Prostate gland (tissue), 2 donors: ENCODE measurements at regions not wholly inside any gene's neighbourhood (a gene's known extent, or its start where the extent isn't known, plus 50 kb on each side); places are given as distances from the start of the nearest gene placed in this dataset.

Experiments
- CTCF ChIP-seq, 4 experiments: fragments of 200-600 bp in 2 of 4; fragments of 450-650 bp in 2 of 4; sonication (generic) in 2 of 4; IDR thresholded peaks; 1 replicate in 3 of 4; 2 replicates in 1 of 4; pipeline ENCODE4 v1.5.1; 2016 to 2019; ENCODE audit warnings: antibody characterized with exemption in 4 of 4, mild to moderate bottlenecking in 2 of 4, moderate library complexity in 2 of 4
- POLR2A ChIP-seq: fragments of 450-650 bp; IDR thresholded peaks from one replicate; pipeline ENCODE4 v1.6.1; 2016; ENCODE audit warnings: antibody characterized with exemption, mild to moderate bottlenecking
- POLR2AphosphoS5 ChIP-seq: sonication (generic); formaldehyde crosslinking; IDR thresholded peaks from one replicate; pipeline ENCODE4 v1.6.1; 2017; ENCODE audit warnings: antibody characterized with exemption

- no peak for TF ChIP-seq CTCF (IDR thresholded peaks at IDR 0.05)
- no peak for TF ChIP-seq POLR2A
- TF ChIP-seq POLR2AphosphoS5, result no peak
These were observed 620.1 kb upstream of the MGMT start for GRCh38 chr10:128846927-128847326.
